Activated CD8-positive, alpha-beta memory T cell treated with anti-CD3 and anti-CD28 coated beads, Interleukin-2, amount 50 U/mL, for 1 hour (primary cell): ENCODE measurements at regions not wholly inside any gene's neighbourhood (a gene's known extent, or its start where the extent isn't known, plus 50 kb on each side); places are given as distances from the start of the nearest gene placed in this dataset.
"Not testable (repeated sequence)": the region's sequence is repeated elsewhere in the genome, so short reads cannot be mapped to it uniquely, and the experiment has no call there.

Experiments used
- DNase-seq: peaks from one replicate; pipeline ENCODE4 v3.0.0-alpha.2; 2020; ENCODE audit errors: extremely low read depth

- not testable (repeated sequence) for DNase-seq
Observed at GRCh38 chr2:125353542-125353941, 1302.4 kb upstream of the GYPC start.

- DNase-seq = no peak
Observed at GRCh38 chr2:125364192-125364983, 1291.6 kb upstream of the GYPC start.

GRCh38 chr2:125364984-125365265 is 1291.0 kb upstream of the GYPC start:
- DNase-seq = no peak

GRCh38 chr2:125371867-125372266 is 1284.1 kb upstream of the GYPC start:
- DNase-seq = no peak

- no peak for DNase-seq
Observed at GRCh38 chr2:125373293-125373692, 1282.7 kb upstream of the GYPC start.

- no peak for DNase-seq
Observed at GRCh38 chr2:125386074-125386473, 1269.9 kb upstream of the GYPC start.

GRCh38 chr2:125397535-125398251 is 1258.3 kb upstream of the GYPC start:
- DNase-seq = no peak

- no peak for DNase-seq
Observed at GRCh38 chr2:125398738-125399524, 1257.0 kb upstream of the GYPC start.

- no peak for DNase-seq
Observed at GRCh38 chr2:125405816-125406215, 1250.1 kb upstream of the GYPC start.

- no peak for DNase-seq
Observed at GRCh38 chr2:125408874-125409538, 1247.0 kb upstream of the GYPC start.

GRCh38 chr2:125418483-125418882 is 1237.5 kb upstream of the GYPC start:
- no peak for DNase-seq

GRCh38 chr2:125422198-125422770 is 1233.7 kb upstream of the GYPC start:
- DNase-seq = not testable (repeated sequence)

- no peak for DNase-seq
Observed at GRCh38 chr2:125424266-125424785, 1231.6 kb upstream of the GYPC start.

- no peak for DNase-seq
Observed at GRCh38 chr2:125427721-125428315, 1228.1 kb upstream of the GYPC start.

GRCh38 chr2:125444106-125444505 is 1211.9 kb upstream of the GYPC start:
- no peak for DNase-seq

GRCh38 chr2:125445495-125445894 is 1210.5 kb upstream of the GYPC start:
- DNase-seq = no peak

GRCh38 chr2:125450092-125450491 is 1205.9 kb upstream of the GYPC start:
- DNase-seq = no peak

- DNase-seq = no peak
Observed at GRCh38 chr2:125455110-125455509, 1200.8 kb upstream of the GYPC start.

- DNase-seq = no peak
Observed at GRCh38 chr2:125456693-125457363, 1199.1 kb upstream of the GYPC start.

GRCh38 chr2:125471963-125472362 is 1184.0 kb upstream of the GYPC start:
- no peak for DNase-seq
